Activated T-helper 17 cell treated with anti-CD3 and anti-CD28 coated beads, Interleukin-2, amount 50 U/mL, for 72 hours (primary cell): ENCODE measurements at regions not wholly inside any gene's neighbourhood (a gene's known extent, or its start where the extent isn't known, plus 50 kb on each side); places are given as distances from the start of the nearest gene placed in this dataset.

Experiments
- ATAC-seq: fragments of 150-1000 bp; cut with Tn5 transposase; replicated peaks from 2 replicates; pipeline ENCODE4 v1.10.0; 2021; ENCODE audit warnings: mild to moderate bottlenecking, moderate library complexity
- H3K27ac Mint-ChIP-seq: one replicate; pipeline ENCODE4 v1.8.0; 2022; ENCODE audit warnings: mixed read lengths
- H3K27me3 Mint-ChIP-seq: one replicate; pipeline ENCODE4 v1.8.0; 2022; ENCODE audit warnings: mixed read lengths
- H3K36me3 Mint-ChIP-seq: one replicate; pipeline ENCODE4 v1.8.0; 2022; ENCODE audit warnings: low read depth, mild to moderate bottlenecking, mixed read lengths
- H3K4me1 Mint-ChIP-seq: one replicate; pipeline ENCODE4 v1.8.0; 2022; ENCODE audit warnings: mixed read lengths
- H3K4me3 Mint-ChIP-seq: one replicate; pipeline ENCODE4 v1.8.0; 2022; ENCODE audit warnings: mild to moderate bottlenecking, mixed read lengths
- H3K9me3 Mint-ChIP-seq: one replicate; pipeline ENCODE4 v1.8.0; 2022; ENCODE audit warnings: mixed read lengths

DNA sequence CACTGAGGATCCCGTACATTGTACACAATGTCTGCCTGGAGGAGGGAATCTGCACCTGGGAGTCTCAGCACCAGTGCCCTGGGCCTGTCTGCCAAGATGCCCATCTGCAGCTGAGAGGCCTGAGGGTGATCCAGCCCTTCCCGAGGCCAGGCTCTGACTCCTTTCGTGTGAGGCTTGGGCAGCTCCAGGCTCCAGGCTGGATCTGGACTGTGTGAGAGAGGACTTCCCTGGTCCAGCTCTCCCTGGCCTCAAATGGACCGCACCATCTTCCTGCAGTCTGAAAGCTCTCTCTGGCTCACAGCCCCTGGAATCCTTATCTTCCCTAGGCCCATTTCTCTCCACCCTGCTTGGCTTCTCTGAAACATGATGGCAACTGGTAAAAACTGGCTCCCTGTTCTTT, 324.6 kb downstream of the DYSF start:
- ATAC-seq: no peak
- Mint-ChIP-seq H3K4me1 (no peaks in the 10 kb centered on the region), H3K36me3 (no peaks in the 10 kb centered on the region), H3K4me3 (no peak overlapping the region), H3K27ac (no peak overlapping the region), H3K27me3 (peaks cover 21% of the 10 kb centered on the region), H3K9me3 (no peaks in the 10 kb centered on the region)

DNA sequence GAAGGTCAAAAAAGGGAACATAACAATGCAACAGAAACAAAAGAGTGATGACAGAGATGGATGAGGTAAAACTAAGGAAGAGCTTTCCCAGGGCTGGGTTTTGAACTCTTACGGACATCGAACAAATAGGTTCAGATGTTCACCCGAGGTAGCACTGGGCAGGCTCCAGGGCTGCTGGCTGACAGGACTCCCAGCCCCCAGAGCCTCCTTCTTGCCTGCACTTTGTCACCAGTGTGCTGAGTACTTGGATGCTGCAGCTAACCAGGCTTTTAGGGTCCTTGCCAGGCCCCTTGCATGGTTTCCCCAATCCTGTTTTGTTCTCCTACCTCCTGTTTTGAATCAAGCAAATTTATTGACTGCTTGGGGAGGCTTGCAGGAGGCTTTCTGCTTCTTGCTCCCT, 322.9 kb downstream of the DYSF start:
- Mint-ChIP-seq H3K27me3 (peaks cover 18% of the 10 kb centered on the region), H3K9me3 (peaks cover under 1% of the 10 kb centered on the region), H3K4me1 (no peaks in the 10 kb centered on the region), H3K36me3 (no peaks in the 10 kb centered on the region), H3K4me3 (no peak overlapping the region), H3K27ac (no peak overlapping the region)
- no peak for ATAC-seq

DNA sequence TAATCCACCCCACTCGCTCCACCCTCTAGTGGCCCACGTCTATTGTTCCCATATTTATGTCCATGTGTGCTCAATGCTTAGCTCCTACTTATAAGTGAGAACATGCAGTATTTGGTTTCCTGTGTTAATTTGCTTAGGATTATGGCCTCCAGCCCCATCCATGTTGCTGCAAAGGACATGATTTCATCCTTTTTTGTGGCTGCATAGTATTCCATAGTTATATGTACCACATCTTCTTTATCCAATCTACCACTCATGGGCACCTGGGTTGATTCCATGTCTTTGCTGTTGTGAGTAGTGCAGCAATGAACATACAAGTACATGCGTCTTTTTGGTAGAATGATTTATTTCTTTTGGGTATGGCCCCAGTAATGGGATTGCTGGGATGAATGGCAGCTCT, 319.9 kb downstream of the DYSF start:
- Mint-ChIP-seq H3K27me3 (peaks cover 4% of the 10 kb centered on the region), H3K4me3 (no peak overlapping the region), H3K9me3 (peaks cover 5% of the 10 kb centered on the region), H3K27ac (no peak overlapping the region), H3K4me1 (no peaks in the 10 kb centered on the region), H3K36me3 (no peaks in the 10 kb centered on the region)
- ATAC-seq: no peak

DNA sequence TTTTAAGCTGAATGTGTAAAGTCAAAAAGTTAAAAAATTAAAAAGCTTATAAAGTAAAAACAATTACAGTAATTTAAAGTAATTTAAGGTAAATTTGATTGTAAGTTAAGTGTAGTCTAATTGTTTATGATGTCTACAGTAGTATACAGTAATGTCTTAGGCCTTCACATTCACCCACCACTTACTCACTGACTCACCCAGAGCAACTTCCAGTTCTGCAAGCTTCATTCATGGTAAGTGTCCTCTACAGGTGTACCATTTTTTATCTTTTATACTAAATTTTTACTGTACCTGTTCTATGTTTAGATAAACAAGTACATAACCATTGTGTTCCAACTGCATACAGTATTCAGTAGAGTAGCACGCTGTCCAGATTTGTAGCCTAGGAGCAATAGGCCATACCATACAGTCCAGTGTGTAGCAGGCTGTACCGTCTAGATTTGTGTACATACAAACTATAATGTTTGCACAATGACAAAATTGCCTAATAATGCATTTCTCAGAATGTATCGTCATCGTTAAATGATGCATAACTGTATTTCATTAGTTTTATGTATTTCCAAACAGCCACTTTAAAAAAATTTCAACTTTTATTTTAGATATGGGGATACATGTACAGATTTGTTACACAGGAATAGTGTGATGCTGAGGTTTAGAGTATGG, 319.3 kb downstream of the DYSF start:
- peaks cover 4% of the 10 kb centered on the region for H3K27me3 Mint-ChIP-seq
- no peak for ATAC-seq
- no peaks in the 10 kb centered on the region for H3K36me3 Mint-ChIP-seq
- H3K9me3 Mint-ChIP-seq: peaks cover 5% of the 10 kb centered on the region
- H3K4me1 Mint-ChIP-seq: no peaks in the 10 kb centered on the region
- H3K27ac Mint-ChIP-seq: no peak overlapping the region
- H3K4me3 Mint-ChIP-seq: no peak overlapping the region

DNA sequence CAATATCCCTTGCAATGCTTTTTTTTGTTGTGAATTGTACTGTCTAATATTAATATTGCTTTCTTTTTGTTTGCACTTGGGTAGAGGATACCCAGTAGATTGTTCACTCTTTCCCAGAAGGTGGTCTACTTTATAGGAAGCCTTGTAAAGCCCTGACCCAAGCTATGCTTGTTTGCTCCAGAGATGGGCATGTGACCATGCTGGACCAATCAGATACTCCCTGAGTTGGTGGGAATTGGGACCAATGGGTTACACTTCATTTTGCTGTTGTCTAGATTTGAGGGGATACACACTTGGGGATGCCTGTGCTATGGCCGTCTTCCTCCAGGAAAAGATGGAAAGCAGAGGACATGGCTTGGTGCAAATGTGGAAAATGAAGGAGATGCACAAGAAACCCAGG, 314.3 kb downstream of the DYSF start:
- Mint-ChIP-seq H3K36me3 (no peaks in the 10 kb centered on the region), H3K4me1 (no peaks in the 10 kb centered on the region)
- ATAC-seq: no peak

DNA sequence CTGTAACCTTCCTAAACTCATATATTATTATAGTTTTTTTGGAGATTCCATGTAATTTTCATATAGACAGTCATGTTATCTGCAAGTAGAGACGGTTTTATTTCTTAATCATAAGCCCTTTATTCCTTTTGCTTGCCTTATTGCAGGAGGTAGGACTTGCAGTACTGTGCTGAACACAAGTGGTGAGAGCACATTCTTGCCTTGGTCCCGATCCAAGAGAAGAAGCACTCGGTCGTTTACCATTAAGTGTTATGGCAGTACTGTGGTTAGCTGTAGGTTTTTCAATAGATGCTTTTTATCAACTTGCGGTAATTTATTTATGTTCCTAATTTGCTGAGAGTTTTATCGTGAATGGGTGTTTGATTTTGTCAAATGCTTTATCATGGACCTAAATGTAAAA, 305.7 kb downstream of the DYSF start:
- Mint-ChIP-seq H3K9me3 (no peaks in the 10 kb centered on the region), H3K27me3 (peaks cover 19% of the 10 kb centered on the region), H3K4me1 (no peaks in the 10 kb centered on the region), H3K27ac (no peak overlapping the region), H3K4me3 (no peak overlapping the region), H3K36me3 (no peaks in the 10 kb centered on the region)
- no peak for ATAC-seq

More for the DNA sequence above, 314.3 kb downstream of the DYSF start:
- H3K4me3 Mint-ChIP-seq: no peak overlapping the region
- H3K27ac Mint-ChIP-seq: no peak overlapping the region
- H3K27me3 Mint-ChIP-seq: peaks cover 2% of the 10 kb centered on the region
- peaks cover 5% of the 10 kb centered on the region for H3K9me3 Mint-ChIP-seq

DNA sequence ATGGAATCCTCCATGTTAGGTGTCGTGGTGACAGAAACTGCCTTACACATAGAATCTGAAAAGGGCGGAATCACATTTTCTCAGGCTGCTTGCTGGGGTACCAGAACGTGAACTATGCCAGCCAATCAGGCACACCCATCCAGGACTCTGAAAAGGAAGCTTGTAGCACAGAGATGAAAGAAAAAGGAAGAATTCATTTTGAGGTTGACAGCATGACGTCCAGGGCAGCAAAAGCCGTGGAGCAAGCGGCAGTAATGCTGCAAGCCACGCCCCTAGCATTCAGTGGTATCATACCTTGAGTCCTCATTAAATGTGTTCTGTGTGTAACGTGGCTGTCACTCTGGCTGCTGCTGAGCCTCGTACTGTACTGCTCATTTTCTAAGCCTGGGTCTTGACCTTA, 304.0 kb downstream of the DYSF start:
- Mint-ChIP-seq H3K4me1 (no peaks in the 10 kb centered on the region), H3K9me3 (no peaks in the 10 kb centered on the region)

DNA sequence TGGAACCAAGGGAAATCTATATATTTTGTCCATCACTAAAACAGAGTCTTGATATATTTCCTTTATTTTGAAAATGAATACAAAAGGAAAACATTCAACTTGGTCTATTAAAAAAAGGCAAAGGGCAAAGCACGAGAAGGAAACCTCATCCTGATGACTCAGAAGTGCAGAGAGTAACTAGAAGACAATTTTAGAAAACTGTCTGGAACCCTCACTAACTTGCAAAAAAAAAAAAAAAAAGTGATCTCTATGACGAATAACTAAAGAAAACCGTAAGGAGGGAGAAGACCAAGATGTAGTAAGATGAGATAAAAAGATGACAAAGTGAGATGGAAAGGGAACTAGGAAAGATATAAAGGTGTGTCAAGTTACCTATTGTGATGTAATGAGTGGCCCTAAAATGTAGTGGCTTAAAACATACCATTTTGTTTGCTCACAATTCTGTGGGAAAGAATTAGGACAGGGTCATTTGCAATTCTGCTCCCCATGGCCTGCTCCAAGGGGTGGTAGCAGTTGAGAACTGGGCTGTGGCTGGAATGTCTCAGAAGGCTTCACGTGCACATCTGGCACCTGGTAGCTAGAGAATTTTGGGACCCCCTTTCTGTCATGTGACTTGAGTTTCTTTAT, 303.0 kb downstream of the DYSF start:
- no peaks in the 10 kb centered on the region for H3K36me3 Mint-ChIP-seq
- H3K4me1 Mint-ChIP-seq: no peaks in the 10 kb centered on the region
- no peak overlapping the region for H3K4me3 Mint-ChIP-seq

More for the DNA sequence above, 304.0 kb downstream of the DYSF start:
- H3K27ac Mint-ChIP-seq: no peak overlapping the region
- no peaks in the 10 kb centered on the region for H3K36me3 Mint-ChIP-seq
- peaks cover 23% of the 10 kb centered on the region for H3K27me3 Mint-ChIP-seq
- ATAC-seq: no peak
- H3K4me3 Mint-ChIP-seq: no peak overlapping the region

DNA sequence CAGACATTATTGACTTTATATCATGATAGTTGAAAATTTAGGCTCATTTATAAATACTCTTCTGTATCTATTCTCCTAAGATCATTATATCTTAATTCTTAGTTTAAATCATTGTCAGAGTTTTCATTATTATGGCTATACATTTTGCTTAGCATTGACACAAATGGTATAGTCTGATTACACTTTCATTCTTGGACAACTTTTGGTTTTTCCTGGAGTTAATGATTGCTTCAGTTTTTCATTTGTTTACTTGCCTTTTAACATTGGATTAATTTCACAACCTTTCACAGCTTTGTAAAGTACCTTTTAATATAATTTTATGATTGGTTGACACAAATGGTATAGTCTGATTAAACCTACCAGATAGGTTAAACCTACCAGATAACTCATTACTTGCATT, 298.2 kb downstream of the DYSF start:
- no peaks in the 10 kb centered on the region for H3K4me1 Mint-ChIP-seq
- H3K36me3 Mint-ChIP-seq: no peaks in the 10 kb centered on the region
- no peak overlapping the region for H3K4me3 Mint-ChIP-seq
- no peak for ATAC-seq
- H3K27ac Mint-ChIP-seq: no peak overlapping the region
- peaks cover 5% of the 10 kb centered on the region for H3K9me3 Mint-ChIP-seq
- peaks cover 23% of the 10 kb centered on the region for H3K27me3 Mint-ChIP-seq

More for the DNA sequence above, 303.0 kb downstream of the DYSF start:
- H3K9me3 Mint-ChIP-seq: peaks cover 5% of the 10 kb centered on the region
- ATAC-seq: no peak
- no peak overlapping the region for H3K27ac Mint-ChIP-seq
- peaks cover 27% of the 10 kb centered on the region for H3K27me3 Mint-ChIP-seq

DNA sequence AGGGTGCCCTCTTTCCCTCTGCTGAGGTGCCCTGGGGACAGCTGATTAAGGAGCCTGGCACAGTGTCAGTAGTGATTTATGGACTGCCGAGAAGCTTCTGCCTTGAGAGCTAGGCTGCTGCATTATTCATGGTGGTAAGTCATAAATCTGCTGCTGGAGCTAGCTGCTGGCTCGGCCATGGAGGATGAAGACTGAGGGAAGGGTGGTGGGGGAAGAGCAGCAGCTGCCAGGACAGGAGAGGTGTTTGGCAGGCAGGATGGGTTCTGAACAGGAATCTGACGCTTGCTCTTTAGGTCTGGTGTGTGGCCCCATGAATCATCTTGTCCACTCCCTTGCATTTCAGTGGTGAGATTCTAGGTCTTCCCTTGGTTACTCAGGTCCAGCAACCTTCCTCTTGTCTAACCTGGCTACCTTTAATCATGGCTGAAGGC, 296.3 kb downstream of the DYSF start:
- H3K4me3 Mint-ChIP-seq: no peak overlapping the region
- no peak overlapping the region for H3K27ac Mint-ChIP-seq
- peaks cover 18% of the 10 kb centered on the region for H3K27me3 Mint-ChIP-seq
- no peak for ATAC-seq
- no peaks in the 10 kb centered on the region for H3K36me3 Mint-ChIP-seq
- peaks cover 5% of the 10 kb centered on the region for H3K9me3 Mint-ChIP-seq
- H3K4me1 Mint-ChIP-seq: no peaks in the 10 kb centered on the region

DNA sequence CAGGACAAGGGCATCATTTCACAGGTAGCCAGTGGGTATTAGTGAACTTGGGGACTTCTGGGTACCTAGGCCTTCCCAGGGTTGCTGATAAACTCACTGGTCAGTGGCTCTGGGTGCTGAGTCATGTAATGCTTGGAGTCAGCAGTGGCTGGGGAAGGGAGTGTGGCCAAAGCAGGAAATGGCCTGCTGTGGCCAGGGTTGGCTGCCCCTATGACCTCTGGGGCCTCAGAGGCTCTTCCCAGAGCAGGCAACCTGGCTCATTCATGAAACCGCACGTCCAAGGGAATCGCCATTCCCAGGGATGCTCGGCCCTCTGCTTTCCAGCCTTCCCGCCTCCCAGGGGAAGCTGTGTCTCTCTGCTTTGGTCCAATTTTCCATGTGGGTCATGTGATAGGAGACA, 294.9 kb downstream of the DYSF start:
- Mint-ChIP-seq H3K4me1 (no peaks in the 10 kb centered on the region), H3K27ac (no peak overlapping the region), H3K9me3 (peaks cover 5% of the 10 kb centered on the region), H3K27me3 (peaks cover 19% of the 10 kb centered on the region), H3K36me3 (no peaks in the 10 kb centered on the region), H3K4me3 (no peak overlapping the region)
- no peak for ATAC-seq

DNA sequence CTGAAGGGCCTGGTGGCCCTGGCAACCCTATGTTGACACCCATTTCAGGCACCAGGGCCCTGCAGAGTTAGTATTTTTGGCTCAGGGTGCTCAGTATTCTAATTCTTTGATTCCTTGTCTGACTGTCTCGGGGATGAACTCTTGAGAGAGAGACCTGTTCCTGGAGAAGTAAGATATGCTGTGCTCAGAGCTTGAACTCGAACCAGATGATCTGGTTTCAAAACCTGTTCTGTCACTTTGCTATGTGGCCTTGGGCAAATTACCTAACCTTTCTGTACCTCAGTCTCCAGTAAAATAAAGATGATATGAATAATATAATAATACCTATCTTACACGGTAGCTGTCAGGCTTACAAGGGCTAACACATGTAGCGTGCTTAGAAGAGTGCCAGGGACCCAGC, 294.2 kb downstream of the DYSF start:
- H3K4me1 Mint-ChIP-seq: no peaks in the 10 kb centered on the region
- no peak overlapping the region for H3K4me3 Mint-ChIP-seq
- H3K36me3 Mint-ChIP-seq: no peaks in the 10 kb centered on the region
- H3K27ac Mint-ChIP-seq: no peak overlapping the region
- H3K9me3 Mint-ChIP-seq: peaks cover 5% of the 10 kb centered on the region
- ATAC-seq: no peak
- H3K27me3 Mint-ChIP-seq: peaks cover 17% of the 10 kb centered on the region

DNA sequence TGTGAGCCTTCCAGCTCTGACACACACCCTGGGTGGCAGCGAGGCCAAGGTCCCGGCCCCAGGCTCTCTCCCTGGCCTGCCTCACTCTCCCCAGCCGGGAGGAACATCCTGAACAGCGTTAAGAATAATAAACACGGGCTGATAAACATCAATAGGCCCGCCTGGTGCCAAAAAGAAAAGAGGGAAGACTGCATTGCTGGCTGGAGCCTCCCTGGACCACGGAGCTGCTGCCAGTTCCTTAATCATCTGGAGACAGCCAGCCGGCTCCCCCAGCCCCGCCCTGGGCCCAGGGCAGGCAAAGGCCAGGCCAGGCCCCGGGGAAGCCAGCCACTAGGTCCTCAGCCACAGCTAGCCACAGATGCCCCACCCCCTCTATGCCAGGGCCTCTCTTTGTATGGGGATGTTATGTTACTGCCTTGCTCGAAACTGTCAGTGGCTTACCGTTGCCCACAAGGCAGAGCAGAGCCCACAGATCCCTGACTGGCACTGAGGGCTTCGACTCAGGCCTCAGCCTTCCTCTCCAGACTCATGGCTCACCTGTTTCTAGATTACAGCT, 293.7 kb downstream of the DYSF start:
- no peaks in the 10 kb centered on the region for H3K36me3 Mint-ChIP-seq

DNA sequence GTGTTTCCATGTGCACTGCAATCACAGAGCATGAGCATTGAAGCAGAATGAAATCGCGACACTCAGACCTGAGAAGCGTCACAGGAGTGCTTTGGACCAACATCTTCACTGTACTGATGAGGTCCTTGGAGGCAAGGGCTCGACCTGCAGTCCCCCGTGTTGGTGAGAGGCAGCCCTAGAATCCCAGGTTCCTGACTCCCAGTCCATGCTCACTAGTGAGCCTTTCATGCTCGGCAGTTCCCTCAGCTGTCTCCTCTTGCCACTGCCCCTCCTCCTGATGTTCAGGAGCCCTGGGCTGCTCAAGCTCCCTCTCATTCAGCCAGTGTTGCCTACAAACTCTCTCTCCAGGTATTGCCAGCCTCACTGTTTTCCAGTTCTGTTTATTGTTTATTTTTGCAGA, 291.4 kb downstream of the DYSF start:
- Mint-ChIP-seq H3K9me3 (peaks cover 6% of the 10 kb centered on the region), H3K27me3 (peaks cover 19% of the 10 kb centered on the region), H3K27ac (no peak overlapping the region), H3K4me3 (no peak overlapping the region), H3K36me3 (no peaks in the 10 kb centered on the region), H3K4me1 (no peaks in the 10 kb centered on the region)
- ATAC-seq: no peak

More for the DNA sequence above, 293.7 kb downstream of the DYSF start:
- H3K4me3 Mint-ChIP-seq: no peak overlapping the region
- H3K4me1 Mint-ChIP-seq: no peaks in the 10 kb centered on the region
- H3K27ac Mint-ChIP-seq: no peak overlapping the region
- no peak for ATAC-seq
- H3K27me3 Mint-ChIP-seq: peaks cover 13% of the 10 kb centered on the region
- H3K9me3 Mint-ChIP-seq: peaks cover 3% of the 10 kb centered on the region

DNA sequence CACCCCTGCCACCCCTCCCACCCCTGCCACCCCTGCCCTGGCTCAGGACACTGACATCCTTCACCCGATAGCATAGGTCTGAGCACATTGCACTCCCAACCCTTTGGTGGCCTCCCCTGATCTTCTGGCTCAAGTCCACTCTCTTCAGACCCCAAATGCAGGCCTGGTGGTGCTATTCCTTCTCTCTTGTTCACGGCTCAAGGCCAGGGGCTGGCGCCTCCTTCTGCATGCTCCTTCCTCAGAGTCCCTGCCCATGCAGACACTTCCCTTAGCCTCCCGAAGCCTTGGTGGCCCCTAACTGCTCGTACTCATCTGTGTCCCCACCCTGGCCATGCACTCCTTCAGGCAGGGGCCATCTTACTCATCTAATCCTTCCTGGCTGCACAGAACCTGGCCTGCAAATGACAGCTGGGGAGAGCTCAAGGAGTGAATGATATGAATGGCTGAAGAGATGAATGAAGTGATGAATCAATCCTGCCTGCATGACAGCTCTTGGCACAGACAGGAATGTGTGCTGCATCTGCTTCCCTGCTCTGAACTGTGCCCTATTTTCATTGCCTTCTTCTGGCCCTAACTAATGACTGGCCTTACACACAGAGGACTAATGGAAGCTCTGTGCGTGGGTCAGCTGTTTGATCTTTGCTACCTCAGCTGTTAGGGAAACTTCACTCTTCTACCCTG, 290.8 kb downstream of the DYSF start:
- no peak overlapping the region for H3K4me3 Mint-ChIP-seq
- H3K36me3 Mint-ChIP-seq: no peaks in the 10 kb centered on the region
- peaks cover 6% of the 10 kb centered on the region for H3K9me3 Mint-ChIP-seq
- no peak overlapping the region for H3K27ac Mint-ChIP-seq
- peaks cover 20% of the 10 kb centered on the region for H3K27me3 Mint-ChIP-seq
- H3K4me1 Mint-ChIP-seq: no peaks in the 10 kb centered on the region
- ATAC-seq: no peak
